Immature natural killer cell (primary cell): ENCODE measurements at regions not wholly inside any gene's neighbourhood (a gene's known extent, or its start where the extent isn't known, plus 50 kb on each side); places are given as distances from the start of the nearest gene placed in this dataset.
"Not testable (repeated sequence)": the region's sequence is repeated elsewhere in the genome, so short reads cannot be mapped to it uniquely, and the experiment has no call there.

ENCODE experiments used
- DNase-seq, 3 donors: peaks; one replicate each; pipeline ENCODE4 v3.0.0; 2022; ENCODE audit warnings: mixed read lengths in 1 of 3
- H3K27ac Mint-ChIP-seq, 6 donors: one replicate each; pipeline ENCODE4 v1.8.0; 2020; ENCODE audit warnings: mixed read lengths in 6 of 6, mild to moderate bottlenecking in 5 of 6, inconsistent platforms in 4 of 6, moderate library complexity in 3 of 6
- H3K27me3 Mint-ChIP-seq, 3 donors: one replicate each; pipeline ENCODE4 v1.8.0; 2020 to 2021; ENCODE audit warnings: low read depth in 3 of 3, mild to moderate bottlenecking in 3 of 3, mixed read lengths in 3 of 3, moderate library complexity in 3 of 3, inconsistent platforms in 1 of 3
- H3K36me3 Mint-ChIP-seq, 3 donors: one replicate each; pipeline ENCODE4 v1.8.0; 2020; ENCODE audit warnings: mixed read lengths in 3 of 3, inconsistent platforms in 2 of 3, mild to moderate bottlenecking in 2 of 3
- H3K4me1 Mint-ChIP-seq, 2 donors: one replicate each; pipeline ENCODE4 v1.8.0; 2020; ENCODE audit warnings: inconsistent platforms in 2 of 2, mild to moderate bottlenecking in 2 of 2, mixed read lengths in 2 of 2, moderate library complexity in 1 of 2
- H3K4me3 Mint-ChIP-seq, 5 donors: one replicate each; pipeline ENCODE4 v1.8.0; 2020; ENCODE audit warnings: mild to moderate bottlenecking in 5 of 5, mixed read lengths in 5 of 5, inconsistent platforms in 3 of 5, moderate library complexity in 3 of 5
- H3K9me3 Mint-ChIP-seq, 6 donors: one replicate each; pipeline ENCODE4 v1.8.0; 2020; ENCODE audit warnings: mild to moderate bottlenecking in 6 of 6, mixed read lengths in 6 of 6, inconsistent platforms in 4 of 6, moderate library complexity in 3 of 6

DNA sequence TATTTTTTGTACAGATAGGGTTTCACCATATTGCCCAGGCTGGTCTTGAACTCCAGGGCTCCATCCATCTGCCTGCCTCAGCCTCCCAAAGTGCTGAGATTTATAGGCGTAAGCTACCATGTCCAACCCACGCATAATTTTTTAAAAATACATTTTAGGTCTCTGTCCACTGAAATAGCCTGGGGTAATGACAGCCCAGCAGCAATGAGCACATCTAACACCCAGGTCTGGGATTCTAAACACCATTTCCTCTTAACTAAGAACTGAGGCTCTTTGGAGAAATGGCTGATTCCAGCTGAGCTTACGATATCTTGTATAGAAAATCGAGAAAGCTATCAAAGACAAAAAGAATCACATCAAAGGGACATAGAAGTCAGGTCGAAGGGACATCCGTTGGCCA, 245.3 kb downstream of the PARN start:
- Mint-ChIP-seq H3K27ac (no peak overlapping the region), H3K4me3 (no peak overlapping the region), H3K36me3 (no peaks in the 10 kb centered on the region), H3K27me3 (peaks cover 0 to 2% (median 0%) of the 10 kb centered on the region in 3 donors), H3K9me3 (no peaks in the 10 kb centered on the region), H3K4me1 (no peaks in the 10 kb centered on the region)
- no peak for DNase-seq

DNA sequence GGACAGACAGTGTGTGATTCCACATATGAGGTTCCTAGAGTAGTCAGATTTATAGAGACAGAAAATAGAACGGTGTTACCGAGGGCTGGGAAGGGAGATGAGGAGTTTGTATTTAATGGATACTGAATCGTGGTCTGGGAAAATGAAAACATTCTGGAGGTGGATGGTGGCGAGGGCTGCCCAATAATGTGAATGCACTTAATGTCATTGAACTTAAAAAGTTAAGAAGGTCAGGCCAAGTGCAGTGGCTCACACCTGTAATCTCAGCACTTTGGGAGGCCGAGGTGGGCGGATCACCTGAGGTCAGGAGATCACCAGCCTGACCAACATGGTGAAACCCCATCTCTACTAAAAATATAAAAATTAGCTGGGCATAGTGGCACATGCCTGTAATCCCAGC, 246.2 kb downstream of the PARN start:
- H3K4me1 Mint-ChIP-seq, DNase-seq, H3K9me3 Mint-ChIP-seq, H3K27me3 Mint-ChIP-seq, H3K27ac Mint-ChIP-seq, H3K36me3 Mint-ChIP-seq, H3K4me3 Mint-ChIP-seq: not testable (repeated sequence)

DNA sequence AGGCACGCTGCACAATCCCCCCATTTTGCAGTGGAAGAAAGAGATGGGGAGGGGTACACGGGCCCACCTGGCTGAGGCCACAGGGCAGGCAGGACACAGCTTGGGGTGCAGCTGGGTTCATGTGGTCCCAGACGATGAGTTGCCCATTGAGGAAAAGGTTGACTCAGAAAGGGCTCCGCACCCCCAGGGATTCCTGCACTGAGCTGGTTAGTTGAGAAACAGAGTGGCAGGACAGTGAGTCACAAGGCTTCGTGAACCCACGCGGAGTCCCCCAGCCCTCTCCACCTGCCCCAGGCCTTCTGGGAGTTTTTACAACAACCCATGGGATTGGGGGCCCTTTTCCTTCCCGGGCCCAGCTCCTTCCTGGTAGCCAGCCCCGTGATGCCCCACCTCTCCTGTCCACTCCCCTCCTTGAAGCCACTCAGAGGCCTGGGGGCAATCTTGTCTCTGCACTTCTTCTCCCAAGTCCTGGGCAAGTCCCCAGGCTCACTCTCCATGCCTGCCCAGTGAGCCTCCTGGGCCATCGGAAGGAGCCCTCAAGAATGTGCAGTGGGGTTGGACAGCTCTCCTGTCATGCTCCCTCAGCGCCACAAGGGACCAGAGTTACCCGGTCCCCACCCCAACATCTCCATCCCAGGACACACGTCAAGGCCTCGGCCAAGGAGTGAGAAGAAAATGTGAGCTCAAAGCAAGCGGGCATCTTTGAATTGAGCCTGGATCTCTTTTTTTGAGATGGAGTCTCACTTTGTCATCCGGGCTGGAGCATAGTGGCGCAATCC, 251.2 kb downstream of the PARN start:
- H3K4me3 Mint-ChIP-seq, result no peak overlapping the region
- no peak overlapping the region for H3K27ac Mint-ChIP-seq
- H3K4me1 Mint-ChIP-seq, result no peaks in the 10 kb centered on the region
- H3K36me3 Mint-ChIP-seq, result no peaks in the 10 kb centered on the region
- no peak for DNase-seq
- no peaks in the 10 kb centered on the region for H3K9me3 Mint-ChIP-seq
- peaks cover 0 to 2% (median 0%) of the 10 kb centered on the region in 3 donors for H3K27me3 Mint-ChIP-seq

- no peaks in the 10 kb centered on the region for H3K9me3 Mint-ChIP-seq
- DNase-seq, result no peak
- no peaks in the 10 kb centered on the region for H3K36me3 Mint-ChIP-seq
- H3K4me3 Mint-ChIP-seq, result no peak overlapping the region
- no peaks in the 10 kb centered on the region for H3K4me1 Mint-ChIP-seq
- H3K27me3 Mint-ChIP-seq, result peaks cover 0 to 2% (median 0%) of the 10 kb centered on the region in 3 donors
- no peak overlapping the region for H3K27ac Mint-ChIP-seq
Observed at GRCh38 chr16:14378131-14378551, 251.9 kb downstream of the PARN start.

DNA sequence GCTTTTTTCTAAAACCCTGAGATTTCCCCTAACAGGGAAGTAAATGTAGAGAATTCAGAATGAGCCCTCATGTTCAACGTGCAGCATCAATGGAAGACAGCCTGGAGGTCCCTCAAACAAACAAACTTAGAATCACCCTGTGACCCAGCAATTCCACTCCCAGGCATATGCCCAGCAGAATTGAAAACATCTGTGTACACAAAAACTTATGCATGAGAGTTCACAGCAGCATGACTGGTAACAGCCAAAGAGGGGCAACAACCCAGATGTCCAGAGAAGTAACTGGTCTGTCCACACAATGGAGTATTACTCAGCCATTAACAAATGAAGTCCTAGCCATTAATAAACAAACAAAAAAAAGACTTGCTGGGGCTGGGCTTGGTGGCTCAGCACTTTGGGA, 252.7 kb downstream of the PARN start:
- no peaks in the 10 kb centered on the region for H3K4me1 Mint-ChIP-seq
- no peak for DNase-seq
- H3K9me3 Mint-ChIP-seq, result no peaks in the 10 kb centered on the region
- H3K27ac Mint-ChIP-seq, result no peak overlapping the region
- no peak overlapping the region for H3K4me3 Mint-ChIP-seq
- H3K36me3 Mint-ChIP-seq, result no peaks in the 10 kb centered on the region
- no peaks in the 10 kb centered on the region for H3K27me3 Mint-ChIP-seq

DNA sequence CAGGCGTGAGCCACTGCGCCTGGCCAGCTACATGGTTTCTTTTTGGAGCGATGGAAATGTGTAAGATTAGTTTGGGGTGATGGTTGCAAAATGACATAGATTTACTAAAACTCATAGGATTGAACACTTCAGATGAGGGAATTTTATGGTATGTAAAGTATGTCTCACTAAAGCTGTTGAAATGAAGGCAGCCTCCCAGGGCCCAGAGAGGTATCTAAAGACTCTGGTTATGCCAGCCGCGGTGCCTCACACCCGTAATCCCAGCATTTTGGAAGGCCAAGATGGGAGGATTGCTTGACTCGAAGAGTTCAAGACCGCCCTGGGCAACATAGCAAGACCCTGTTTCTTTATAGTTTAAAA, 254.9 kb downstream of the PARN start:
- H3K27ac Mint-ChIP-seq, result no peak overlapping the region
- H3K27me3 Mint-ChIP-seq, result no peaks in the 10 kb centered on the region
- no peaks in the 10 kb centered on the region for H3K9me3 Mint-ChIP-seq

DNA sequence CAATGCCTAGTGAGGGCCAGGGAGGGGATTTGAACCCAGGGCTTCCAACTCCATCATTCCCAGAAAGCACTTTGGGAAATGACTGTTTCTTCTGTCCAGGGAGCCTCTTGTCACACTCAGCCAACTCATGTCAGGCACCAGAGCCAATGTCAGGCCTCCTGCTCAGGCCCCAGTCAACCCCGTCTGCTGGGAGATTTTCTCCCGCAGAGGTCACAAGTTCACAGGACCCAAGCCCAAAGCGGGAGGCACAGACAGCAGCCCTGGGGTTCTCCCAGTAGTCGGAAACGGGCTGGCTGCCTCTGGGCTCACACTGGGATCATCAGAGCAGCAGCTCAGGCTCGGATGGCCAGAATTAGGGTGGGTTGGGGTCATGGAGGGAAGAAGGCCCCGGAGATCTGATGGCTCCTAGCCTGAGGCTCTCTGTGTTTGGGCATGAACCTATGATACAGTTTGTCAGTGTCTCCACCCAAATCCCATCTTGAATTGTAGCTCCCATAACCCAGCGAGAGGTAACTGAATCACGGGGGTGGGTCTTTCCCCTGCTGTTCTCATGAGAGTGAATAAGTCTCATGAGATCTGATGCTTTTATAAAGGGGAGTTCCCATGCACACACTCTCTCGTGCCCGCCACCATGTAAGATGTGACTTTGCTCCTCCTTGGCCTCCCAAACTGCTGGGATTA, 255.5 kb downstream of the PARN start:
- Mint-ChIP-seq H3K9me3 (no peaks in the 10 kb centered on the region), H3K27ac (no peak overlapping the region), H3K27me3 (no peaks in the 10 kb centered on the region), H3K36me3 (no peaks in the 10 kb centered on the region), H3K4me1 (no peaks in the 10 kb centered on the region), H3K4me3 (no peak overlapping the region)
- DNase-seq, result no peak

More for the DNA sequence above, 254.9 kb downstream of the PARN start:
- DNase-seq, result no peak
- Mint-ChIP-seq H3K4me3 (no peak overlapping the region), H3K4me1 (no peaks in the 10 kb centered on the region), H3K36me3 (no peaks in the 10 kb centered on the region)

- Mint-ChIP-seq H3K36me3 (no peaks in the 10 kb centered on the region), H3K9me3 (no peaks in the 10 kb centered on the region), H3K27me3 (no peaks in the 10 kb centered on the region), H3K4me1 (no peaks in the 10 kb centered on the region), H3K4me3 (no peak overlapping the region), H3K27ac (no peak overlapping the region)
- no peak for DNase-seq
Observed at GRCh38 chr16:14373896-14374295, 256.2 kb downstream of the PARN start.

DNA sequence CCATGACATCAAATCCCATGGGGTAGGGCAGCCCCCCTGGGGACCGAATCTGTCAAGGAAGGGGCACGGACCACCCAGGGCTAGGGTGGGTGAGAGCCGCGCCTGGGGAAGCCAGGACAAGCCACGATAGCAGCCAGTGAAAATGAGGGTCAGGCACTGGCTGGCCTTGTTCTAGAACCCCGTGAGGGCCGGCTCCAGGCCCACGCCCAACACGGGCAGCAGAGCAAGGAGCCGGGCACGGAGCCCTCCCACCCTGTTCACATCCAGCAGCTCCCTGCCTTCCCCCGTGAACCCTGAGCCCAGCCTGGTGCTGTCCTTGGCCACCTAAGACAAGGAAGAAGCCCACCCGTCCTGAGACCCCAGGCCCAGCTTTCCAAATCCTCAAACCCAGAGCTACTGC, 256.7 kb downstream of the PARN start:
- Mint-ChIP-seq H3K36me3 (no peaks in the 10 kb centered on the region), H3K27ac (no peak overlapping the region), H3K4me3 (no peak overlapping the region), H3K4me1 (no peaks in the 10 kb centered on the region), H3K27me3 (no peaks in the 10 kb centered on the region), H3K9me3 (no peaks in the 10 kb centered on the region)
- DNase-seq, result no peak

GRCh38 chr16:14372471-14372870, 257.6 kb downstream of the PARN start:
- Mint-ChIP-seq H3K4me3 (no peak overlapping the region), H3K4me1 (no peaks in the 10 kb centered on the region), H3K27ac (no peak overlapping the region), H3K27me3 (no peaks in the 10 kb centered on the region), H3K9me3 (no peaks in the 10 kb centered on the region), H3K36me3 (no peaks in the 10 kb centered on the region)
- DNase-seq, result no peak

DNA sequence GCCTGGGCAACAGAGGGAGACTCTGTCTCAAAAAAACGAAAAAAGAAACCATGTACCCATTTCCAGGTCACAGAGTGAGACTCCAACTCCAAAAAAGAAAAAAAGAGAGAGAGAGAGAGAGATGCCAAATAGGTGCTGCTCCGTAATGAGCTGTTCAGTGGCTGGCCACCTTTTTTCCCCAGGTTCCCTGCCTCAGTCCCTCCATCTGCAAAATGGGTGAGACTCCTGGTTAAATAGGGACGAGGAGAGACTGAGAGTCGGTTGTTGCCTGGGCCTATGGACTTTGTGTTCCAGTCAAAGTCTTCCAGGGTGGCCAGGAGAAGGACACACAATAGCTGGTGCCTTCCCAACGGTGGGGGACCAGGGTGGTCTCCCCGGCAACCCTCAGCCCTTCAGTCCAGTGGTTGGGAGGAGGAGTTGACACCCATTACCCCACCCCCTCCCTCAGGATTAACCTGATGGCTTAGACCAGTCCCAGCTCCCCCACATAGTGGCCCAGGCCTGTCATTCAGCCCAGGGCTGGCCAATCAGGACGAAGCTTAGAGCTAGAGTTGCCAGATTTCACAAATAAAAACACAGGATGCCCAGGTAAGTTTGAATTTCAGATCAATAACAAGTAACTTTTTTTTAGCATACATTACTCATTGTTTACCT, 258.2 kb downstream of the PARN start:
- Mint-ChIP-seq H3K4me3 (no peak overlapping the region), H3K36me3 (no peaks in the 10 kb centered on the region), H3K4me1 (no peaks in the 10 kb centered on the region), H3K9me3 (no peaks in the 10 kb centered on the region), H3K27me3 (no peaks in the 10 kb centered on the region), H3K27ac (no peak overlapping the region)
- DNase-seq, result no peak

GRCh38 chr16:14370736-14371234, 259.3 kb downstream of the PARN start:
- Mint-ChIP-seq H3K27ac (no peak overlapping the region), H3K36me3 (no peaks in the 10 kb centered on the region), H3K9me3 (no peaks in the 10 kb centered on the region), H3K4me3 (no peak overlapping the region), H3K27me3 (peaks cover 0 to 4% (median 0%) of the 10 kb centered on the region in 3 donors), H3K4me1 (no peaks in the 10 kb centered on the region)
- DNase-seq, result no peak

DNA sequence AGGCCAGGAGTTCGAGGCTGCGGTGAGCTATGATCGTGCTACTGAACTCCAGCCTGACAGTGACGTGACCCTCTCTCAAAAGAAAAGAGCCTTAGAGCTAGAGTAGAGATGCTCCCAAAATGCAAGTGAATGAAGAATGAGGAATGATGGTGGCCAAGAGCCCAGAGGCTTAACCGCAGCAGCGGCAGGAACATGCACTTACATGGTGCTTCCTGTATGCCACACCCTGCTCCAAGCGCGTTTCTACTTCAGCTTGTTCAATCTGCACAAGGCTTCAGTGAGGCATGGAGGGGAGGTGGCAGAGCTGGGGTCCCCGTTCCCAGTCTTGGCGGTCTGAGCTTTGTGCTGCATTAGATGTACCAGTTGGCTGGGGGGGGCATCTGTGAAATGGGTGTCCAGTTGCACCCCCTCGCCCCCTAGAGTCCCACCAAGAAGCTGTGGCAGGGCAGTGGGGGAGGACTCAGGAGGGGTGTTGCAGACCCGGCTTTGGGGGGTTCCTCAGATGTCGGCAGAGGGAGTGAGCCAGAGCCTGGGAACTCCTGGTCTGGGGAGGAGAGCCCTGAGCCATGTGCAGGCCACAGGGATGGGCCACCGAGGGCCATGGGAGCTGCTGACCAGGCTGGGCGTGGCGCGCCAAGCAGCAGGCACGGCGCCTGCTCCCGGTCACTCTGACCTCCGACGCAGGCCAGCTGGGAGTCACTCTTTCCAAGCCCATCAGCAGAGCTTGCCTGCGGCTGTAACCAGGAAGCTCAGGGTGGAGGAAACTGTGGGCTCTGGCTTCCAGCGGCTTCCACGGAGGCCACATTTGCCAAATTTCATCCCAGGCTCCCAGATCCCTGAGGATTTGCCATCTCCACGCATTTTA, 260.1 kb downstream of the PARN start:
- peaks cover 0 to 4% (median 0%) of the 10 kb centered on the region in 3 donors for H3K27me3 Mint-ChIP-seq
- no peaks in the 10 kb centered on the region for H3K36me3 Mint-ChIP-seq
- H3K4me1 Mint-ChIP-seq, result no peaks in the 10 kb centered on the region
- H3K4me3 Mint-ChIP-seq, result no peak overlapping the region
- H3K27ac Mint-ChIP-seq, result no peak overlapping the region
- H3K9me3 Mint-ChIP-seq, result no peaks in the 10 kb centered on the region
- DNase-seq, result no peak

- Mint-ChIP-seq H3K36me3 (no peaks in the 10 kb centered on the region), H3K27me3 (peaks cover 2 to 4% (median 4%) of the 10 kb centered on the region in 3 donors), H3K9me3 (no peaks in the 10 kb centered on the region), H3K27ac (no peak overlapping the region), H3K4me1 (no peaks in the 10 kb centered on the region), H3K4me3 (no peak overlapping the region)
- DNase-seq, result no peak
Observed at GRCh38 chr16:14368399-14368798, 261.7 kb downstream of the PARN start.
